WTC11 (cell line): ENCODE measurements at regions not wholly inside any gene's neighbourhood (a gene's known extent, or its start where the extent isn't known, plus 50 kb on each side); places are given as distances from the start of the nearest gene placed in this dataset.

Experiments
- ATAC-seq: fragments of 200-7000 bp; cut with Tn5 transposase; 2 replicates; pipeline ENCODE4 v1.10.0; 2021; ENCODE audit warnings: mild to moderate bottlenecking, moderate library complexity
- CTCF ChIA-PET: fragments of 300-600 bp; sonication (Branson Sonifier 250); formaldehyde crosslinking; loops from one replicate; lab custom pipeline; 2021; ENCODE audit warnings: antibody characterized with exemption; lab: Charles Lee
- POLR2A ChIA-PET: fragments of 350-600 bp; sonication (Branson Sonifier 250); formaldehyde crosslinking; loops from one replicate; lab custom pipeline; 2021; ENCODE audit warnings: antibody characterized with exemption; lab: Charles Lee
- DNase-seq: peaks from one replicate; pipeline ENCODE4 v3.0.0; 2021; ENCODE audit warnings: low spot score
- H3K27ac Mint-ChIP-seq: 2 replicates; pipeline ENCODE4 v1.8.0; 2021; ENCODE audit warnings: mixed read lengths
- H3K27me3 Mint-ChIP-seq: 2 replicates; pipeline ENCODE4 v1.8.0; 2021; ENCODE audit warnings: low read depth, mild to moderate bottlenecking, moderate library complexity, mixed read lengths
- H3K36me3 Mint-ChIP-seq: 2 replicates; pipeline ENCODE4 v1.8.0; 2021; ENCODE audit warnings: mixed read lengths
- H3K4me1 Mint-ChIP-seq: 2 replicates; pipeline ENCODE4 v1.8.0; 2022; ENCODE audit warnings: mixed read lengths
- H3K4me3 Mint-ChIP-seq: 2 replicates; pipeline ENCODE4 v1.8.0; 2021; ENCODE audit warnings: mild to moderate bottlenecking, moderate library complexity, mixed read lengths
- H3K9me3 Mint-ChIP-seq: 2 replicates; pipeline ENCODE4 v1.8.0; 2021; ENCODE audit warnings: mixed read lengths
- E2F1 ChIP-seq: sonication (generic); formaldehyde crosslinking; IDR thresholded peaks from 2 replicates; pipeline ENCODE4 v1.8.0; 2022; ENCODE audit warnings: mild to moderate bottlenecking, missing genetic modification reagents
- EMX1 ChIP-seq: fragments of 250-450 bp; sonication (Bioruptor Pico); IDR thresholded peaks from 2 replicates; pipeline ENCODE4 v1.8.0; 2021; ENCODE audit warnings: mild to moderate bottlenecking
- ESRRA ChIP-seq: sonication (generic); formaldehyde crosslinking; IDR thresholded peaks from 2 replicates; pipeline ENCODE4 v1.8.1; 2022; ENCODE audit warnings: mild to moderate bottlenecking, missing genetic modification reagents, borderline replicate concordance
- JAZF1 ChIP-seq: fragments of 250-450 bp; sonication (Bioruptor Pico); IDR thresholded peaks from 2 replicates; pipeline ENCODE4 v1.9.0; 2021; ENCODE audit warnings: moderate library complexity, mild to moderate bottlenecking, inconsistent platforms
- MAX ChIP-seq: sonication (generic); formaldehyde crosslinking; IDR thresholded peaks from 2 replicates; pipeline ENCODE4 v1.8.0; 2022; ENCODE audit warnings: mild to moderate bottlenecking, missing genetic modification reagents
- OVOL2 ChIP-seq: fragments of 250-450 bp; sonication (Bioruptor Pico); IDR thresholded peaks from 2 replicates; pipeline ENCODE4 v1.9.0; 2021; ENCODE audit warnings: mild to moderate bottlenecking, borderline replicate concordance
- RORB ChIP-seq: fragments of 250-450 bp; sonication (Bioruptor Pico); IDR thresholded peaks from 2 replicates; pipeline ENCODE4 v1.9.0; 2021; ENCODE audit warnings: mild to moderate bottlenecking
- SMAD3 ChIP-seq: sonication (generic); formaldehyde crosslinking; IDR thresholded peaks from 2 replicates; pipeline ENCODE4 v1.8.0; 2022; ENCODE audit warnings: missing genetic modification reagents, mild to moderate bottlenecking, borderline replicate concordance
- SMAD4 ChIP-seq: sonication (generic); formaldehyde crosslinking; IDR thresholded peaks from 2 replicates; pipeline ENCODE4 v1.8.0; 2022; ENCODE audit warnings: mild to moderate bottlenecking, missing genetic modification reagents
- SOX15 ChIP-seq: fragments of 250-450 bp; sonication (Bioruptor Pico); IDR thresholded peaks from 2 replicates; pipeline ENCODE4 v1.9.0; 2021; ENCODE audit warnings: mild to moderate bottlenecking
- TEAD4 ChIP-seq: sonication (generic); formaldehyde crosslinking; IDR thresholded peaks from 2 replicates; pipeline ENCODE4 v1.8.0; 2022; ENCODE audit warnings: mild to moderate bottlenecking, missing genetic modification reagents
- ZNF219 ChIP-seq: sonication (generic); formaldehyde crosslinking; IDR thresholded peaks from 2 replicates; pipeline ENCODE4 v1.8.0; 2023; ENCODE audit warnings: missing genetic modification reagents, mild to moderate bottlenecking, borderline replicate concordance
- ZNF281 ChIP-seq: sonication (generic); formaldehyde crosslinking; IDR thresholded peaks from 2 replicates; pipeline ENCODE4 v1.8.0; 2023; ENCODE audit warnings: mild to moderate bottlenecking, missing genetic modification reagents
- ZSCAN18 ChIP-seq: fragments of 250-450 bp; sonication (Bioruptor Pico); IDR thresholded peaks from 2 replicates; pipeline ENCODE4 v2.1.2; 2022; ENCODE audit warnings: mild to moderate bottlenecking, moderate library complexity
- TF ChIP-seq, protein P1 (sequence below): sonication (generic); formaldehyde crosslinking; IDR thresholded peaks from 2 replicates; pipeline ENCODE4 v1.8.0; 2022; ENCODE audit warnings: mild to moderate bottlenecking, missing genetic modification reagents
- TF ChIP-seq, protein P2 (sequence below): fragments of 250-450 bp; sonication (Bioruptor Pico); IDR thresholded peaks from 2 replicates; pipeline ENCODE4 v1.9.0; 2021; ENCODE audit warnings: mild to moderate bottlenecking

DNA sequence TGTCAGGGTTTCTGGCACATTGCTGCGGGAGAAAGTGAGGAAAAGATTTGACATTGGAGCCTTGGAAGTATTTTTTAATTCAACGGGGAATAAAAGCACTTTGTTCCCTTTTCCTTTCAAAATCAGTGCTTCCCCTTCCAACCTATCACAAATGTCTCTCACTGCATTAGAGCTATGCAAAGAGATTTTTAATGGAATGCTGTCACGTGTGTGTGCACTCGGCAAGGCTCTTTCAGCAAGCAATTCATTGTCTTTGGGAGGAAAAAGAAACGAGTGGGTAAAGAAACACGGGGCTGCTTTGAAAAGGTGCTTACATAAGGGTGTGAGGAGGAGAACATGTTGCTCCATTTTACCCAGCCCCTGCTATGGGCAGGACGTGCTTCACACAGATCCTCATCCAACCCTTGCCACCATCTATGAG lies 490.4 kb upstream of the PROK2 start:
- Mint-ChIP-seq H3K27ac (no peak overlapping the region), H3K36me3 (no peaks in the 10 kb centered on the region), H3K4me3 (no peak overlapping the region), H3K9me3 (no peaks in the 10 kb centered on the region), H3K4me1 (peaks cover 18% of the 10 kb centered on the region), H3K27me3 (no peaks in the 10 kb centered on the region; the same call in 1 of the 2 replicates)
- DNase-seq (no peak), ATAC-seq (no peak)
- CTCF ChIA-PET: no interaction called here
- TF ChIP-seq EMX1 (CRISPR knock-in tag) (no peak), MAX (CRISPR knock-in tag) (no peak), RORB (CRISPR knock-in tag) (no peak), SMAD3 (no peak), ZNF281 (no peak), SOX15 (no peak), ZSCAN18 (CRISPR knock-in tag) (no peak)
- POLR2A ChIA-PET: no interaction called here

DNA sequence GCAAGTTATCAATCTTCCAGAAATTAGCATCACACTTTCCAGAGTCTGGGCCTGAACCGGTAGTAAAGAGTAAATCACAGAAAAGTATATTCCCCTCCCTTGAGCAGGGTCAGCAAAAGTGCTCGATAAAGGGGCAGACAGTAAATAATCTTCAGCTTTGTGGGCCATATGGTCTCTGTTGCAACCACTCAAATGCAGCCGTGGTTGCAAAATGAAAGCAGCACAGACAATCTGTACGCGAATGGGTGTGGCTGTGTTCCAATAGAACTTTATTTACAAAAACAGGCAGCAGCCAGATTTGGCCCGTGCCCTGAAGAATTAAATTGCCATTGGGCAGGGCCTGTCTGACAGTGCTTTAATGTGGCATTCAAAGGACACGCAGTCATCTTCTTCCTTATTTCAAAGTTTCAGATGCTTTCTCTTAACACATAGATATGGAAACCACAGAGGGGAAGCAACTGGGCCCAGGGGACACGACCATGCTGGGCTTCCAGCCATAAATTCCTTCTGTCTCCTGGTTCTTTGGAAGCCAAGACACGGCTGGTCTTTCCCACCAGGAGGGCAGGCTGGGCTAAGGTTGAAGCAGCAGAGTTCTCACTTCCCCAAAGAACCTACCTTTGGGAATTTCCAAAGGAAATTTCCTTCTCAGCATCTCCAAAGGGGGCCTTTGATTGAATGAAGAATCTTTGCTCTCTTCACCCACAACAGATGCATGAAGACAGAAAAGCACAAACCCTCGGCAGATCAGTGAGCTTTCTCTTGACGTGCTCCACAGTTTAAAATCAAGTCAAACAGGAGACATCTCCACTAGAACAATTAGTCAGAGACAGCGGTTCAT lies 489.8 kb upstream of the PROK2 start:
- POLR2A ChIA-PET: no interaction called here
- Mint-ChIP-seq H3K36me3 (no peaks in the 10 kb centered on the region), H3K4me1 (peaks cover 21% of the 10 kb centered on the region), H3K27ac (no peak overlapping the region), H3K4me3 (no peak overlapping the region), H3K9me3 (no peaks in the 10 kb centered on the region), H3K27me3 (no peaks in the 10 kb centered on the region; the same call in 1 of the 2 replicates)
- TF ChIP-seq SMAD4 (CRISPR knock-in tag) (no peak), ZNF219 (CRISPR knock-in tag) (no peak), ESRRA (no peak), E2F1 (CRISPR knock-in tag) (no peak), JAZF1 (no peak)
- TF ChIP-seq, protein P1, sequence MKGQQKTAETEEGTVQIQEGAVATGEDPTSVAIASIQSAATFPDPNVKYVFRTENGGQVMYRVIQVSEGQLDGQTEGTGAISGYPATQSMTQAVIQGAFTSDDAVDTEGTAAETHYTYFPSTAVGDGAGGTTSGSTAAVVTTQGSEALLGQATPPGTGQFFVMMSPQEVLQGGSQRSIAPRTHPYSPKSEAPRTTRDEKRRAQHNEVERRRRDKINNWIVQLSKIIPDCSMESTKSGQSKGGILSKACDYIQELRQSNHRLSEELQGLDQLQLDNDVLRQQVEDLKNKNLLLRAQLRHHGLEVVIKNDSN: no peak
- TF ChIP-seq, protein P2, sequence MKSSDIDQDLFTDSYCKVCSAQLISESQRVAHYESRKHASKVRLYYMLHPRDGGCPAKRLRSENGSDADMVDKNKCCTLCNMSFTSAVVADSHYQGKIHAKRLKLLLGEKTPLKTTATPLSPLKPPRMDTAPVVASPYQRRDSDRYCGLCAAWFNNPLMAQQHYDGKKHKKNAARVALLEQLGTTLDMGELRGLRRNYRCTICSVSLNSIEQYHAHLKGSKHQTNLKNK (CRISPR knock-in tag): no peak
- DNase-seq: no peak
- no peak for ATAC-seq
- CTCF ChIA-PET: no interaction called here

DNA sequence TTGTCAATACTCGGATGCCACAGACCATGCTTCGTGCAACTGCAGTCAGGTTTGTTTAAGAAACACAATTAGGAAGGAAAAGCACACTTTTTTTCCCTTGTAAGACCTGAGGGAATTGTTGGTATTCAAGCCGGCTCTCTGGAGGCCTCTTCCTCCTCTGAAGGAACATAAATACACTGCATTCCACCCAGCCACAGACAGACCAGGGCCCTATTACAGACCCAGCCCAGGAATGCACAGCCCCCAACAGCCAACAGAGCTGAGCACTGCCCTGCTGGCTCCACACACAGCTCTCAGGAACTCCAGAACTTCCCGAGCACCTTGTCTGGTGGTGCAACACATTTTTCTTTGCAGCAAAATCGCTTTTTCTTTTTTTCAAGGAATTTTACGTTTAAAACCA lies 488.7 kb upstream of the PROK2 start:
- Mint-ChIP-seq H3K9me3 (no peaks in the 10 kb centered on the region), H3K27me3 (no peaks in the 10 kb centered on the region; the same call in 1 of the 2 replicates), H3K4me1 (peaks cover 22% of the 10 kb centered on the region), H3K4me3 (no peak overlapping the region), H3K27ac (no peak overlapping the region), H3K36me3 (no peaks in the 10 kb centered on the region)
- ChIA-PET POLR2A (no interaction called here), CTCF (interaction anchor here (0.8 kb wide), 1 partner anchor 318 kb away, joined by 3 read pairs; no protein-coding TSS in a partner anchor)
- DNase-seq (peak; percentile 53), ATAC-seq (peak; percentile 98)
- TF ChIP-seq TEAD4 (CRISPR knock-in tag) (0 out of 2 replicates have a peak, but pooled peaks have one; percentile 19), OVOL2 (no peak)
